Osteocyte (in vitro differentiated cells): ENCODE measurements at regions not wholly inside any gene's neighbourhood (a gene's known extent, or its start where the extent isn't known, plus 50 kb on each side); places are given as distances from the start of the nearest gene placed in this dataset.

Experiments
- DNase-seq: peaks from one replicate; pipeline ENCODE4 v3.0.0; 2021; ENCODE audit warnings: mixed read lengths; ENCODE audit not compliant: unreplicated experiment; ENCODE audit errors: extremely low spot score
- H3K27ac Mint-ChIP-seq: one replicate; pipeline ENCODE4 v1.8.0; 2021; ENCODE audit warnings: mild to moderate bottlenecking, mixed read lengths; ENCODE audit not compliant: unreplicated experiment
- H3K27me3 Mint-ChIP-seq: one replicate; pipeline ENCODE4 v1.8.0; 2021; ENCODE audit warnings: mixed read lengths; ENCODE audit not compliant: unreplicated experiment
- H3K36me3 Mint-ChIP-seq: one replicate; pipeline ENCODE4 v1.8.0; 2021; ENCODE audit warnings: mixed read lengths; ENCODE audit not compliant: unreplicated experiment
- H3K4me1 Mint-ChIP-seq: one replicate; pipeline ENCODE4 v1.8.0; 2021; ENCODE audit warnings: mixed read lengths; ENCODE audit not compliant: unreplicated experiment
- H3K4me3 Mint-ChIP-seq: one replicate; pipeline ENCODE4 v1.8.0; 2021; ENCODE audit warnings: mild to moderate bottlenecking, moderate library complexity, mixed read lengths; ENCODE audit not compliant: unreplicated experiment
- H3K9me3 Mint-ChIP-seq: one replicate; pipeline ENCODE4 v1.8.0; 2021; ENCODE audit warnings: mixed read lengths; ENCODE audit not compliant: unreplicated experiment
- TF ChIP-seq, protein P1 (sequence below): fragments of 200-600 bp; sonication (generic); IDR thresholded peaks from 2 replicates; pipeline ENCODE4 v1.5.0; 2021; ENCODE audit warnings: antibody characterized with exemption, mild to moderate bottlenecking, moderate library complexity

GRCh38 chr13:107034236-107034872, 466.4 kb upstream of the ARGLU1 start:
- no peak overlapping the region for H3K4me3 Mint-ChIP-seq
- no peaks in the 10 kb centered on the region for H3K27me3 Mint-ChIP-seq
- H3K9me3 Mint-ChIP-seq, result no peaks in the 10 kb centered on the region
- no peak for DNase-seq
- H3K4me1 Mint-ChIP-seq, result peaks cover 20% of the 10 kb centered on the region
- TF ChIP-seq, protein P1, sequence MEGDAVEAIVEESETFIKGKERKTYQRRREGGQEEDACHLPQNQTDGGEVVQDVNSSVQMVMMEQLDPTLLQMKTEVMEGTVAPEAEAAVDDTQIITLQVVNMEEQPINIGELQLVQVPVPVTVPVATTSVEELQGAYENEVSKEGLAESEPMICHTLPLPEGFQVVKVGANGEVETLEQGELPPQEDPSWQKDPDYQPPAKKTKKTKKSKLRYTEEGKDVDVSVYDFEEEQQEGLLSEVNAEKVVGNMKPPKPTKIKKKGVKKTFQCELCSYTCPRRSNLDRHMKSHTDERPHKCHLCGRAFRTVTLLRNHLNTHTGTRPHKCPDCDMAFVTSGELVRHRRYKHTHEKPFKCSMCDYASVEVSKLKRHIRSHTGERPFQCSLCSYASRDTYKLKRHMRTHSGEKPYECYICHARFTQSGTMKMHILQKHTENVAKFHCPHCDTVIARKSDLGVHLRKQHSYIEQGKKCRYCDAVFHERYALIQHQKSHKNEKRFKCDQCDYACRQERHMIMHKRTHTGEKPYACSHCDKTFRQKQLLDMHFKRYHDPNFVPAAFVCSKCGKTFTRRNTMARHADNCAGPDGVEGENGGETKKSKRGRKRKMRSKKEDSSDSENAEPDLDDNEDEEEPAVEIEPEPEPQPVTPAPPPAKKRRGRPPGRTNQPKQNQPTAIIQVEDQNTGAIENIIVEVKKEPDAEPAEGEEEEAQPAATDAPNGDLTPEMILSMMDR, result no peak
- H3K27ac Mint-ChIP-seq, result no peak overlapping the region
- no peaks in the 10 kb centered on the region for H3K36me3 Mint-ChIP-seq

GRCh38 chr13:107031716-107032115, 463.8 kb upstream of the ARGLU1 start:
- no peak for DNase-seq
- TF ChIP-seq, protein P1, result no peak
- no peak overlapping the region for H3K27ac Mint-ChIP-seq
- no peak overlapping the region for H3K4me3 Mint-ChIP-seq
- H3K36me3 Mint-ChIP-seq, result no peaks in the 10 kb centered on the region
- no peaks in the 10 kb centered on the region for H3K9me3 Mint-ChIP-seq
- peaks cover 20% of the 10 kb centered on the region for H3K4me1 Mint-ChIP-seq
- H3K27me3 Mint-ChIP-seq, result no peaks in the 10 kb centered on the region

DNA sequence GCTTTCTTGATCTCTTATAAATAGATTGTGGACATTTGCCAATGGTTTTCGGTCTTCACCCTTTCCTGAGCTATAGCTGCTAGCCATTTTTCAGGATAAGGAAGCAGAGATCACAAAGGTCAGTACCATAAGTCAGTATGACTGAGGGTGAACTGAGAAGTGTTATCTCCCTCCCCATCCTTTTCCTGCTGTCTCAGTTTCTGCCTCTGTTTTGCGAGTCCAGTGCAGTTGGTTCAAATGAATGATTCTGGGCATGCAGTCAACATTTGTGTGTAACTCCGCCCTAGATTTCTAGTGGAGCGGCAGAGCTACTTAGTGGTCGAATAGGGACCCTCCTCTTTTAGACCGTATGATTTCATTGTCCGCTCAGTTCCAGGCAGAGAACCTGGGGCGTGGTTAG, 460.8 kb upstream of the ARGLU1 start:
- Mint-ChIP-seq H3K9me3 (no peaks in the 10 kb centered on the region), H3K27me3 (no peaks in the 10 kb centered on the region), H3K4me1 (peaks cover 14% of the 10 kb centered on the region), H3K27ac (no peak overlapping the region), H3K36me3 (no peaks in the 10 kb centered on the region), H3K4me3 (no peak overlapping the region)
- TF ChIP-seq, protein P1, result no peak
- no peak for DNase-seq

DNA sequence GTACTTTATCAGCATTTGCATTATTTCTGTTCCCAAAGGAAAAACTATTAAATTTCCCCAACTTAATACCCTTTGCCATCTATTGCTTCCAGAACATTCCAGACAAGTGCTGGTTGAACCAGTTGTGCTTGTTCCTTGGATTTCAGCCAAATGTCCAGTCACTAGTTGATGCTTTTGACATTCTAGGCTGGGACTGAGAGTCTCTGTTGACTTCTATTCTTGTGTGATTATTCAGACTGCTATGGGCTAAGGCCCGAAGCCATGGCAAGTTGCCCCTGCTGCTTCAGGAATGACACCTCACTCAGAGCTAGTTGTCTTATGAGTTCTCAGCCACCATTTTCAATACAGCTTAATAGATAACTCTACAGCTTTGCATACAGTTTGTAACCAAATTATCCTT, 458.1 kb upstream of the ARGLU1 start:
- peak overlapping the region; percentile 61 for H3K27ac Mint-ChIP-seq
- no peaks in the 10 kb centered on the region for H3K36me3 Mint-ChIP-seq
- H3K27me3 Mint-ChIP-seq, result no peaks in the 10 kb centered on the region
- no peak for DNase-seq
- peaks cover 14% of the 10 kb centered on the region for H3K4me1 Mint-ChIP-seq
- no peaks in the 10 kb centered on the region for H3K9me3 Mint-ChIP-seq
- H3K4me3 Mint-ChIP-seq, result no peak overlapping the region
- TF ChIP-seq, protein P1, result no peak

DNA sequence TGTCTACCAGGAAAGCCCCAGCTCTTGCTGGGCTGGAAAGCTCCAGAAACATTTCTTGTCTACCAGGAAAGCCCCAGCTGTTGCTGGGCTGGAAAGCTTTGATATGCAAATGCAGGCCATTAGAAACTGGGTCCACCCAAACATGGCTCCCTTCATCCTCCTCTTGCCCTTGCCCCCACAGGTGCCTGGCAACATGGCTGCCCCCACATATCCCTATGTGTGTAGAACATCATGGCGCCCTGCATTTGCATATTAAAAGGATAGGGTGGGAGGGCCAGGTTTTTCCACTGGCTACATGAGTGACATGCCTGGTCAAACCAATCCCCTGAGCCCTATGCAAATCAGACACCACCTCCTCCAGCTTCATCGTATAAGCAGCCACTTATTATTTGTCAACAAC, 455.4 kb upstream of the ARGLU1 start:
- H3K36me3 Mint-ChIP-seq, result no peaks in the 10 kb centered on the region
- no peaks in the 10 kb centered on the region for H3K9me3 Mint-ChIP-seq
- no peak overlapping the region for H3K4me3 Mint-ChIP-seq
- DNase-seq, result no peak
- H3K4me1 Mint-ChIP-seq, result peaks cover 14% of the 10 kb centered on the region
- TF ChIP-seq, protein P1, result no peak
- no peaks in the 10 kb centered on the region for H3K27me3 Mint-ChIP-seq
- no peak overlapping the region for H3K27ac Mint-ChIP-seq
